IPS-18c (cell line): ENCODE measurements at regions not wholly inside any gene's neighbourhood (a gene's known extent, or its start where the extent isn't known, plus 50 kb on each side); places are given as distances from the start of the nearest gene placed in this dataset.
"Not testable (repeated sequence)": the region's sequence is repeated elsewhere in the genome, so short reads cannot be mapped to it uniquely, and the experiment has no call there.

Experiments
- H3K4me3 ChIP-seq: 2 replicates; pipeline ENCODE4 v1.7.0; 2013; ENCODE audit warnings: low read depth, mild to moderate bottlenecking, low read length, moderate library complexity; ENCODE audit not compliant: insufficient read depth
- H3K9me3 ChIP-seq: one replicate; pipeline ENCODE4 v1.6.1; 2013; ENCODE audit warnings: mild to moderate bottlenecking, low read length, moderate library complexity; ENCODE audit not compliant: control insufficient read depth, insufficient read depth

- Histone ChIP-seq H3K9me3 (peaks cover 2% of the 10 kb centered on the region), H3K4me3 (no peak overlapping the region)
These were observed 410.3 kb downstream of the SLC6A15 start for GRCh38 chr12:84502180-84502860.

DNA sequence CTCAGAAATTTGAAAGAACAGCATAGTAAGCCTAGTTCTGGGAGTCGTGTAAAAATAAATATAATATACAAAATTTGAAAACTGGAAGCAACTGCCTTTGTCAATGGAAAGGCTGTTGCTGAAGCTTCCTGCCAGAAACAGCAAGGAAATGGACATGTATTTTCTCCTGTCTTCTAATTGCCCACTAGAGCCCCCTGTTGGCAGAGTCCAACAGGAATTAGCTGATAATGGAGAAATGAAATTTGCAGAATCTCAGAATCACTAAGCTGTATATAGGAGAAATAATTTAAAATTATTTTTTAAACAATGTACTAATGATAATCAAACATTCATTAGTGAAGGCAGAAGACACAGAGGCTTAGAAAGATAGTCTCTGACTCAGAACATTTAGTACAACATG, 414.8 kb downstream of the SLC6A15 start:
- Histone ChIP-seq H3K9me3 (no peaks in the 10 kb centered on the region), H3K4me3 (no peak overlapping the region)

GRCh38 chr12:84495711-84496110, 416.9 kb downstream of the SLC6A15 start:
- H3K9me3 ChIP-seq = no peaks in the 10 kb centered on the region
- H3K4me3 ChIP-seq = no peak overlapping the region

- Histone ChIP-seq H3K9me3 (no peaks in the 10 kb centered on the region), H3K4me3 (no peak overlapping the region)
These were observed 420.2 kb downstream of the SLC6A15 start for GRCh38 chr12:84492351-84492883.

- Histone ChIP-seq H3K4me3 (no peak overlapping the region), H3K9me3 (no peaks in the 10 kb centered on the region)
These were observed 427.8 kb downstream of the SLC6A15 start for GRCh38 chr12:84484798-84485197.

- Histone ChIP-seq H3K4me3 (no peak overlapping the region), H3K9me3 (no peaks in the 10 kb centered on the region)
These were observed 431.8 kb downstream of the SLC6A15 start for GRCh38 chr12:84480803-84481202.

DNA sequence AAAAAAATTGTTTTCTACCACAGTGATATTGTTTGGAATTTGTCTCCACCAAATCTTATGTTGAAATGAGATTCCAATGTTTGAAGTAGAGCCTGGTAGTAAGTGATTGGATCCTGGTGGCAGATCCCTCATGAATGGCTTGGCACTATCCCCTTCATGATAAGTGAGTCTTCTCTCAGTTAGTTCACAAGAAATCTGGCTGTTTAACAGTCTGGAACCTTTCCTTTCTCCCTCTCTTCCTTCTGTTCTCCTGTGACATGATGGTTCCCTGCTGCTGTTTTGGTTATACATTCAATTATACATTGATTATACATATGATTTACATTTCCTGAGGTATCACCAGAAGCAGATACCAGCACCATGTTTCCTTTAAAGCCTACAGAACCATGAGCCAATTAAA, 442.2 kb downstream of the SLC6A15 start:
- H3K4me3 ChIP-seq = no peak overlapping the region

GRCh38 chr12:84464616-84465015, 448.0 kb downstream of the SLC6A15 start:
- Histone ChIP-seq H3K4me3 (no peak overlapping the region), H3K9me3 (no peaks in the 10 kb centered on the region)

More for the DNA sequence above, 442.2 kb downstream of the SLC6A15 start:
- H3K9me3 ChIP-seq = no peaks in the 10 kb centered on the region

- Histone ChIP-seq H3K4me3 (no peak overlapping the region), H3K9me3 (no peaks in the 10 kb centered on the region)
These were observed 448.7 kb downstream of the SLC6A15 start for GRCh38 chr12:84463741-84464495.

DNA sequence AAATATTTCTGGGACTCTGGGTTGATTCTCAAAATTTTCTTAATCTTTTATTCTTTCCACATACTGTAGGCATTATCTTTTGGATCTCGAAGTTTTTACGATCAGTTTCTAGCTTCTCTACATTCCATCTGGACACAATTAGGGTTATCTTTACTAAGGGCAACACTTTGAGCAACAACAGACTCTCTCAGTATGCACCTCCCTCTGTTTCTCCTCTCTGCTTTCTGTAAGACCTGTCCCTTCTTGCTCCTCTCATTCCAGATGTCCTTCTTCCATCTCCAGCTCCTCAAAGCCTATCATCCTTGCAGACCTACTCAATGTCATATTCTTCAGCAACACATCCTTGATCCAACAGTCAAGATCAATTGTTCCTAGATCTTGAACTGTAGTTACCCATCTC, 457.0 kb downstream of the SLC6A15 start:
- Histone ChIP-seq H3K9me3 (no peaks in the 10 kb centered on the region), H3K4me3 (no peak overlapping the region)

- H3K9me3 ChIP-seq, H3K4me3 ChIP-seq: not testable (repeated sequence)
These were observed 466.1 kb downstream of the SLC6A15 start for GRCh38 chr12:84446478-84446877.

DNA sequence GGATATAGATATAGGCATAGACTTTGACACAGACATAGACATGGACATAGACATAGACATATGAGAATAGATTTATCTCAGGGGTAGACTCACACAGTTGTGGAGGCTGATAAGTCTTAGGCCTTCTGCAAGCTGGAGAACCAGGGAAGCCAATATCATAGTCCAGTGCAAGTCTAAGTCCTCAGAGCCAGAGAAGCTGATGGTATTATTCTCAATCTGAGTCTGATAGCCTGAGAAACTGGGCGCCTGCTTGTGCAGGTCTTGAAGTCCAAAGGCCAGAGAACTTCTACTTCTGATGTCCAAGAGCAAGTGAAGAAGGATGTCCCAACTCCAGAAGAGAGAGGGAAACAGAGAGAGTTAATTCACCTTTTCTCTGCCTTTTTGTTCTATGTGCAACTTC, 476.5 kb downstream of the SLC6A15 start:
- Histone ChIP-seq H3K9me3 (no peaks in the 10 kb centered on the region), H3K4me3 (no peak overlapping the region)

DNA sequence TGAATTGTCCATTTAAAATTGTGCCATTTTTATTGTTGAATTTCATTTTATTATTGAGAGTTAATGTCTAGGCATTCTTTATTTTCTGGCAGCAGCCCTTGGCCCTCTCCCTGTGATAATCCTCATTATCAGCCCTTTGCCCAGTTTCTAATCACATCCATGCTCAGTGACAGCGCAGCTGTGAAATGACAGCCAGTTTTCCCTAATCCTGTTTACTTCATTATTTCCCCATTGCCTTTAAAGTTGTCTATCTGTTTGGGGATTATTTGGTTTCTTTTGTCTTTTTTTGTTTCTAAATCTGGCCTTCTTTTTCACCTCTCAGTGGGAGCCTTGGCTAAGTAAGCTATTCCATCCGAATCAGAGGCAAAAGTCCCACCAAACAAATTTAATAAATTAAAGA, 476.9 kb downstream of the SLC6A15 start:
- H3K4me3 ChIP-seq = no peak overlapping the region
- H3K9me3 ChIP-seq = no peaks in the 10 kb centered on the region

- Histone ChIP-seq H3K4me3 (no peak overlapping the region), H3K9me3 (no peaks in the 10 kb centered on the region)
These were observed 490.3 kb downstream of the SLC6A15 start for GRCh38 chr12:84422340-84422739.

DNA sequence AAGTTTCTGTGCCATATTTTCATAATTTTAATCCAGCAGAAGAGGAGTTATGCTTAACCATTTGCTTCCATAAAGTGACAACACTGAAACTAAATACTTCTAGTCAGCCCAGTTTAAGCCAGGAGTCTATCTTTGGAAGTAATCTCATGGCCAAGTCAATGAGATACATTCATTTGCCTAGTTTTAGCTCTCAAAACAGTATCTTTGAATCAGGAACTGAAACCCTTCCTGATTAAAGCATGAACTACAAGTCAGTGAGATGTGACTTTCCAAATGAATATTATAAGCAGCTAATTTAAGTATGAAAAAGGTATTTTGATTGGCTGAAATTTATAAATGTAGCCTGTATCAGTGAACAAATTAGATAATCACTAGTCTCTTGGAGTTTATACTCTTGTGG, 491.5 kb downstream of the SLC6A15 start:
- Histone ChIP-seq H3K4me3 (no peak overlapping the region), H3K9me3 (no peaks in the 10 kb centered on the region)

DNA sequence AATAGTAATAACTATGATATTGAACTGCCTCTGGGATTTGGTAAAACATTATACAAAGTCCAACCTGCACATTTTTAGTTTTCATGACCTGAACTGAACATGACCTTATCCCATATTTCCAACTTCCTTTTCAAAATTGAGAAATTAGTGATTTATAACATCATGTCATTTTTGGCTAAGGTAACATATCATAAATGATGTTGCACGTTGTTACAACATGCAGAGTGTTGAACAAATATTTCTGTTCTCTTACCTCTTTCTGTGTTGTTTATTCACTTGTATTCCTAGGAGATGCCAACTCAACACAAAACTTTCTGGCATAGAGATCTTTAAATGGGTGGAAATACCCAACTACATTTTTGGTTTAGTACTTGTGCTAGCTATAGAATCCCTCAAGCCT, 496.0 kb downstream of the SLC6A15 start:
- no peak overlapping the region for H3K4me3 ChIP-seq

GRCh38 chr12:84415946-84416345, 496.7 kb downstream of the SLC6A15 start:
- no peaks in the 10 kb centered on the region for H3K9me3 ChIP-seq
- no peak overlapping the region for H3K4me3 ChIP-seq

More for the DNA sequence above, 496.0 kb downstream of the SLC6A15 start:
- no peaks in the 10 kb centered on the region for H3K9me3 ChIP-seq

- Histone ChIP-seq H3K9me3 (no peaks in the 10 kb centered on the region), H3K4me3 (no peak overlapping the region)
These were observed 498.9 kb downstream of the SLC6A15 start for GRCh38 chr12:84413656-84414055.
